K562 (cell line): ENCODE measurements at regions not wholly inside any gene's neighbourhood (a gene's known extent, or its start where the extent isn't known, plus 50 kb on each side); places are given as distances from the start of the nearest gene placed in this dataset.

Experiments
- ARID3B ChIP-seq: fragments of 250-450 bp; sonication (Bioruptor Pico); IDR thresholded peaks from 2 replicates; pipeline ENCODE4 v1.4.0; 2020; ENCODE audit warnings: borderline replicate concordance
- BRD9 ChIP-seq: fragments of 450-650 bp; IDR thresholded peaks from 2 replicates; pipeline ENCODE4 v1.6.1; 2018; ENCODE audit warnings: low read depth; ENCODE audit not compliant: partially characterized antibody
- BRF1 ChIP-seq: IDR thresholded peaks from 3 replicates; pipeline ENCODE4 v1.6.1; 2011; ENCODE audit warnings: borderline replicate concordance, mild to moderate bottlenecking; ENCODE audit not compliant: insufficient read length; ENCODE audit errors: extremely low read depth
- CBX8 ChIP-seq: fragments of 200-600 bp; sonication (generic); IDR thresholded peaks from 2 replicates; pipeline ENCODE4 v1.6.1; 2012; ENCODE audit warnings: borderline replicate concordance, mixed run types, low read depth, mild to moderate bottlenecking, moderate library complexity, mixed read lengths, low read length, control low read depth, inconsistent platforms; ENCODE audit not compliant: poor library complexity, severe bottlenecking; ENCODE audit errors: extremely low read depth
- CREBBP ChIP-seq: IDR thresholded peaks from one replicate; pipeline ENCODE4 v1.6.1; 2012; ENCODE audit warnings: low read depth, mild to moderate bottlenecking, control low read depth, inconsistent platforms, low read length
- DEAF1 ChIP-seq: fragments of 450-650 bp; formaldehyde crosslinking; IDR thresholded peaks from 2 replicates; pipeline ENCODE4 v1.4.0; 2020; ENCODE audit warnings: mild to moderate bottlenecking, moderate library complexity
- ETV5 ChIP-seq: sonication (generic); formaldehyde crosslinking; IDR thresholded peaks from 2 replicates; pipeline ENCODE4 v1.4.0; 2020; ENCODE audit warnings: low read depth, mild to moderate bottlenecking, missing genetic modification reagents
- FOXK1 ChIP-seq: sonication (generic); formaldehyde crosslinking; IDR thresholded peaks from 2 replicates; pipeline ENCODE4 v1.8.0; 2022; ENCODE audit warnings: missing genetic modification reagents, mild to moderate bottlenecking, borderline replicate concordance
- GTF2B ChIP-seq: IDR thresholded peaks from 2 replicates; pipeline ENCODE4 v1.6.1; 2011; ENCODE audit not compliant: insufficient read length; ENCODE audit errors: extremely low read depth
- KDM1A ChIP-seq, 2 experiments: fragments of 450-650 bp; IDR thresholded peaks; 2 replicates each; pipeline ENCODE4 v1.6.1; 2016; ENCODE audit warnings: mild to moderate bottlenecking in 2 of 2
- MBD2 ChIP-seq: sonication (generic); IDR thresholded peaks from 2 replicates; pipeline ENCODE4 v1.6.1; 2016; ENCODE audit warnings: low read depth, borderline replicate concordance
- SRF ChIP-seq, 2 experiments: fragments of 250-450, 450-650 bp in 1 of 2; sonication (Bioruptor Pico) in 1 of 2; sonication (generic) in 1 of 2; formaldehyde crosslinking; IDR thresholded peaks; 2 replicates each; pipeline versions ENCODE4 v1.5.0 to v1.5.1; 2020 to 2022; ENCODE audit warnings: mild to moderate bottlenecking in 1 of 2, missing genetic modification reagents in 1 of 2
- ZBTB43 ChIP-seq: sonication (generic); formaldehyde crosslinking; IDR thresholded peaks from 2 replicates; pipeline ENCODE4 v1.8.0; 2023; ENCODE audit warnings: mild to moderate bottlenecking, missing genetic modification reagents
- ZFP91 ChIP-seq: sonication (generic); formaldehyde crosslinking; IDR thresholded peaks from 2 replicates; pipeline ENCODE4 v1.8.0; 2022; ENCODE audit warnings: mild to moderate bottlenecking, missing genetic modification reagents
- ZFX ChIP-seq: sonication (generic); formaldehyde crosslinking; IDR thresholded peaks from 2 replicates; pipeline ENCODE4 v1.8.0; 2022; ENCODE audit warnings: mild to moderate bottlenecking, missing genetic modification reagents, moderate library complexity
- ZHX1 ChIP-seq: fragments of 150-350 bp; conservative IDR thresholded peaks from 2 replicates; pipeline ENCODE4 v1.6.1; 2014; ENCODE audit warnings: low read length
- ZNF445 ChIP-seq: fragments of 250-450 bp; sonication (Bioruptor Pico); IDR thresholded peaks from 2 replicates; pipeline ENCODE4 v1.4.0; 2020; ENCODE audit warnings: low read depth, mild to moderate bottlenecking, moderate library complexity

GRCh38 chr9:91036826-91037510 lies 235.3 kb downstream of the SYK start (continued):
- TF ChIP-seq ZBTB43: no peak
- no peak for TF ChIP-seq BRF1
- TF ChIP-seq ZFP91 (CRISPR knock-in tag): no peak
- TF ChIP-seq CBX8: no peak
- peak; percentile 93 for TF ChIP-seq ETV5 (CRISPR knock-in tag)
- TF ChIP-seq KDM1A (IDR thresholded peaks at IDR 0.05): peak; percentile 94
- TF ChIP-seq FOXK1 (CRISPR knock-in tag): no peak
- no peak for TF ChIP-seq CREBBP
- TF ChIP-seq BRD9: no peak
- no peak for TF ChIP-seq SRF (CRISPR knock-in tag; IDR thresholded peaks at IDR 0.05)
- no peak for TF ChIP-seq ZNF445
- TF ChIP-seq ARID3B (CRISPR knock-in tag): no peak
- TF ChIP-seq ZFX (CRISPR knock-in tag): no peak
- TF ChIP-seq ZHX1: no peak
- no peak for TF ChIP-seq GTF2B
- peak; percentile 74 for TF ChIP-seq DEAF1 (CRISPR knock-in tag)
- TF ChIP-seq MBD2: no peak
